H9 (cell line): ENCODE measurements at regions not wholly inside any gene's neighbourhood (a gene's known extent, or its start where the extent isn't known, plus 50 kb on each side); places are given as distances from the start of the nearest gene placed in this dataset.

ENCODE experiments used
- DNase-seq: peaks from one replicate; pipeline ENCODE4 v3.0.0-alpha.2; 2017
- H2AFZ ChIP-seq: one replicate; pipeline ENCODE4 v1.6.1; 2013; ENCODE audit warnings: mild to moderate bottlenecking, low read length, control low read depth, moderate library complexity
- H2AK5ac ChIP-seq: 2 replicates; pipeline ENCODE4 v1.6.1; 2013; ENCODE audit warnings: low read length, control low read depth, mixed read lengths; ENCODE audit not compliant: insufficient read length
- H2BK120ac ChIP-seq: one replicate; pipeline ENCODE4 v1.6.1; 2013; ENCODE audit warnings: low read depth, mild to moderate bottlenecking, low read length, control low read depth, inconsistent platforms; ENCODE audit not compliant: poor library complexity, severe bottlenecking
- H2BK12ac ChIP-seq: 2 replicates; pipeline ENCODE4 v1.6.1; 2013; ENCODE audit warnings: low read length, control low read depth, mixed read lengths, low read depth; ENCODE audit not compliant: insufficient read length
- H2BK15ac ChIP-seq: 2 replicates; pipeline ENCODE4 v1.6.1; 2013; ENCODE audit warnings: low read depth, low read length, control low read depth
- H2BK20ac ChIP-seq: one replicate; pipeline ENCODE4 v1.6.1; 2013; ENCODE audit warnings: low read depth, mild to moderate bottlenecking, low read length, control low read depth, inconsistent platforms; ENCODE audit not compliant: poor library complexity, severe bottlenecking
- H2BK5ac ChIP-seq: 2 replicates; pipeline ENCODE4 v1.6.1; 2013; ENCODE audit warnings: low read length, control low read depth, mixed read lengths; ENCODE audit not compliant: insufficient read length
- H3K14ac ChIP-seq: 2 replicates; pipeline ENCODE4 v1.6.1; 2013; ENCODE audit warnings: low read length, control low read depth; ENCODE audit not compliant: insufficient read depth
- H3K18ac ChIP-seq: 2 replicates; pipeline ENCODE4 v1.6.1; 2013; ENCODE audit warnings: low read depth, mild to moderate bottlenecking, mixed read lengths, low read length, control low read depth; ENCODE audit not compliant: insufficient read length
- H3K23ac ChIP-seq: 2 replicates; pipeline ENCODE4 v1.6.1; 2013; ENCODE audit warnings: low read length, control low read depth, mixed read lengths, low read depth; ENCODE audit not compliant: insufficient read length
- H3K23me2 ChIP-seq: 2 replicates; pipeline ENCODE4 v1.6.1; 2013; ENCODE audit warnings: low read depth, mild to moderate bottlenecking, mixed read lengths, low read length, control low read depth; ENCODE audit not compliant: insufficient read length, poor library complexity, severe bottlenecking
- H3K27ac ChIP-seq: 2 replicates; pipeline ENCODE4 v1.5.1; 2013; ENCODE audit warnings: low read length, control low read depth, mixed read lengths, low read depth; ENCODE audit not compliant: insufficient read length
- H3K27me3 ChIP-seq: 2 replicates; pipeline ENCODE4 v1.6.1; 2013; ENCODE audit warnings: low read length, control low read depth, inconsistent platforms; ENCODE audit not compliant: insufficient read depth
- H3K4ac ChIP-seq: 2 replicates; pipeline ENCODE4 v1.6.1; 2013; ENCODE audit warnings: low read depth, mild to moderate bottlenecking, control low read depth, inconsistent platforms, low read length, moderate library complexity
- H3K4me1 ChIP-seq: 2 replicates; pipeline ENCODE4 v1.6.1; 2013; ENCODE audit warnings: low read length, control low read depth, inconsistent platforms; ENCODE audit not compliant: insufficient read depth
- H3K4me2 ChIP-seq: 2 replicates; pipeline ENCODE4 v1.6.1; 2013; ENCODE audit warnings: low read length, control low read depth, mixed read lengths; ENCODE audit not compliant: insufficient read length, insufficient read depth
- H3K56ac ChIP-seq: 2 replicates; pipeline ENCODE4 v1.6.1; 2013; ENCODE audit warnings: low read depth, mild to moderate bottlenecking, mixed read lengths, low read length, control low read depth; ENCODE audit not compliant: insufficient read length
- H3K79me1 ChIP-seq: 2 replicates; pipeline ENCODE4 v1.6.1; 2013; ENCODE audit warnings: low read depth, mild to moderate bottlenecking, moderate library complexity, low read length, control low read depth, inconsistent platforms; ENCODE audit not compliant: insufficient read depth, poor library complexity, severe bottlenecking
- H3K79me2 ChIP-seq: 2 replicates; pipeline ENCODE4 v1.6.1; 2013; ENCODE audit warnings: low read length, control low read depth, inconsistent platforms; ENCODE audit not compliant: insufficient read depth
- H3K9ac ChIP-seq: 2 replicates; pipeline ENCODE4 v1.6.1; 2013; ENCODE audit warnings: low read length, control low read depth, mixed read lengths; ENCODE audit not compliant: insufficient read length; ENCODE audit errors: extremely low read depth
- H3K9me3 ChIP-seq: one replicate; pipeline ENCODE4 v1.6.1; 2013; ENCODE audit warnings: low read depth, low read length, inconsistent platforms; ENCODE audit not compliant: control insufficient read depth
- H3T11ph ChIP-seq: one replicate; pipeline ENCODE4 v1.6.1; 2013; ENCODE audit warnings: mild to moderate bottlenecking, low read length, control low read depth, inconsistent platforms
- H4K20me1 ChIP-seq: one replicate; pipeline ENCODE4 v1.6.1; 2013; ENCODE audit not compliant: control insufficient read depth, insufficient read length, insufficient read depth
- H4K5ac ChIP-seq: 2 replicates; pipeline ENCODE4 v1.6.1; 2013; ENCODE audit warnings: low read depth, mild to moderate bottlenecking, mixed read lengths, low read length, control low read depth; ENCODE audit not compliant: insufficient read length
- H4K8ac ChIP-seq: replicated peaks from 2 replicates; pipeline ENCODE4 v1.6.1; 2013; ENCODE audit warnings: low read length, control low read depth, mixed read lengths, low read depth; ENCODE audit not compliant: insufficient read length
- H4K91ac ChIP-seq: 2 replicates; pipeline ENCODE4 v1.6.1; 2013; ENCODE audit warnings: low read depth, mild to moderate bottlenecking, moderate library complexity, mixed read lengths, low read length, control low read depth; ENCODE audit not compliant: insufficient read length
- H3K27ac Mint-ChIP-seq, 3 experiments: 2 replicates in 2 of 3; 3 replicates in 1 of 3; pipeline ENCODE4 v1.8.0; 2020 to 2021; ENCODE audit warnings: mixed read lengths in 3 of 3, mild to moderate bottlenecking in 1 of 3, moderate library complexity in 1 of 3
- H3K27me3 Mint-ChIP-seq: 2 replicates; pipeline ENCODE4 v1.8.0; 2021; ENCODE audit warnings: low read depth, mild to moderate bottlenecking, moderate library complexity, mixed read lengths
- H3K36me3 Mint-ChIP-seq, 3 experiments: 2 replicates in 2 of 3; 3 replicates in 1 of 3; pipeline ENCODE4 v1.8.0; 2020 to 2021; ENCODE audit warnings: low read depth in 3 of 3, mixed read lengths in 3 of 3; ENCODE audit not compliant: insufficient read depth in 1 of 3
- H3K4me1 Mint-ChIP-seq, 2 experiments: 2 replicates each; pipeline ENCODE4 v1.8.0; 2020; ENCODE audit warnings: mixed read lengths in 2 of 2
- H3K4me3 Mint-ChIP-seq, 2 experiments: 2 replicates in 1 of 2; 3 replicates in 1 of 2; pipeline ENCODE4 v1.8.0; 2020 to 2021; ENCODE audit warnings: mild to moderate bottlenecking in 2 of 2, mixed read lengths in 2 of 2, moderate library complexity in 1 of 2
- H3K9me3 Mint-ChIP-seq, 2 experiments: 2 replicates in 1 of 2; 3 replicates in 1 of 2; pipeline ENCODE4 v1.8.0; 2020; ENCODE audit warnings: mild to moderate bottlenecking in 2 of 2, mixed read lengths in 2 of 2, moderate library complexity in 1 of 2
- WGBS: extraction: QIAGEN DNeasy Blood & Tissue Kit; methylation state at CpG from one replicate; pipeline ENCODE4 v1.1.7; 2013; ENCODE audit warnings: missing lambda C conversion rate, low lambda C conversion rate, mixed read lengths; ENCODE audit not compliant: insufficient read length; ENCODE audit errors: extremely low coverage; 5-methylcytosine and 5-hydroxymethylcytosine counted together
- TF ChIP-seq, protein P1 (sequence below): fragments of 200-600 bp; sonication (generic); conservative IDR thresholded peaks from 3 replicates; pipeline ENCODE4 v1.8.0; 2021; ENCODE audit warnings: antibody characterized with exemption, mild to moderate bottlenecking

DNA sequence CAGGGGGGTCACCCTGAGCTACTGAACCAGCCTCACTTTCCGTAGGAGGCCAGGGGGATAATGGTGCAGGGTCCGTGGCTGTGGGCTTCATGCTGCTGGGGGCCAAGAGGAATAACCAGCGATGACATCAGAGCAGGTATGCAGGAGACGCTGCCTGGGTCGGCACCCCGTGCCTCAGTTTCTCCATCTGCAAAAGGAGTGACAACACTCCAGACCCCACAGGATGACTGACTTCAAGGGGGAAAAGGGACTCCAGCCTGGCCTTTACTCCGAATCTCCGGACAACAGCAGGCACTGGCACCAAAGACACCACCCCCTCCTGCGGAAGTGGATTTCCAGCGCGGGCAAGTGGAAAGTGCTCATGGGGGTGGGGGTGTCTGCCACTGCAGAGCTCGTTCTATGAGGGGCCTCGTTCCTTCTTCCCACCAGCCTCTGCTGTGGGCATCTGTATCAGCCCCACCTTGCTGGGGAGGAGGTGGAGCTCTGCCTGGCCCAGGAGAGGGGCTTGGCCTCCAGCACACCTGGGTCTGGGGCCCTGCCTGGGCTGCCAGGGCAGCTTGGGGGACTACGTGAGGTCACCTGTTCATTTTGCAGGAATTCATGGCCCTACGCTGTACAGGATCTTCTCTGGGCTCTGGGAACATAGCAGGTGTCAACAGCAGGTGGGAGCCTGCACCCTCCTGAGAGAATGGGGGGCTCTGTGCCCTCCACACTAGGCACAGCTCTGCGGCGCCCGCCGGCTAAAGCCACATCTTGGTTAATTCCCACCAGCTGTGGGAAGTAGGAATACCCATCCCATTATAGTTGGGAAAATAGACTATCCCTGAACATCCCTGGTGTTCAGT lies 216.6 kb upstream of the C14orf180 start:
- Histone ChIP-seq H3K9ac (no peak overlapping the region), H4K91ac (no peak overlapping the region), H2BK12ac (no peak overlapping the region), H3K4me1 (no peaks in the 10 kb centered on the region), H3K18ac (no peak overlapping the region), H3K4ac (no peak overlapping the region), H4K8ac (no peak overlapping the region), H3K14ac (no peak overlapping the region), H3K27ac (no peak overlapping the region), H2BK15ac (no peak overlapping the region), H3K27me3 (no peaks in the 10 kb centered on the region), H3K79me1 (no peaks in the 10 kb centered on the region), H3K4me2 (no peak overlapping the region), H2AK5ac (no peak overlapping the region), H3K23ac (no peak overlapping the region), H2AFZ (no peak overlapping the region), H2BK20ac (no peak overlapping the region), H3T11ph (no peak overlapping the region), H3K23me2 (peaks cover 4% of the 10 kb centered on the region), H3K56ac (no peak overlapping the region), H2BK5ac (no peak overlapping the region), H3K79me2 (no peaks in the 10 kb centered on the region), H3K9me3 (no peaks in the 10 kb centered on the region), H4K20me1 (no peaks in the 10 kb centered on the region), H4K5ac (no peak overlapping the region), H2BK120ac (no peak overlapping the region)
- DNase-seq = no peak
- Mint-ChIP-seq H3K4me3 (no peak overlapping the region), H3K9me3 (no peaks in the 10 kb centered on the region; a peak in 1 of 5 replicates), H3K36me3 (no peaks in the 10 kb centered on the region), H3K4me1 (peaks cover 5 to 7% of the 10 kb centered on the region in 2 experiments), H3K27me3 (peaks cover 3% of the 10 kb centered on the region), H3K27ac (no peak overlapping the region)
- TF ChIP-seq, protein P1, sequence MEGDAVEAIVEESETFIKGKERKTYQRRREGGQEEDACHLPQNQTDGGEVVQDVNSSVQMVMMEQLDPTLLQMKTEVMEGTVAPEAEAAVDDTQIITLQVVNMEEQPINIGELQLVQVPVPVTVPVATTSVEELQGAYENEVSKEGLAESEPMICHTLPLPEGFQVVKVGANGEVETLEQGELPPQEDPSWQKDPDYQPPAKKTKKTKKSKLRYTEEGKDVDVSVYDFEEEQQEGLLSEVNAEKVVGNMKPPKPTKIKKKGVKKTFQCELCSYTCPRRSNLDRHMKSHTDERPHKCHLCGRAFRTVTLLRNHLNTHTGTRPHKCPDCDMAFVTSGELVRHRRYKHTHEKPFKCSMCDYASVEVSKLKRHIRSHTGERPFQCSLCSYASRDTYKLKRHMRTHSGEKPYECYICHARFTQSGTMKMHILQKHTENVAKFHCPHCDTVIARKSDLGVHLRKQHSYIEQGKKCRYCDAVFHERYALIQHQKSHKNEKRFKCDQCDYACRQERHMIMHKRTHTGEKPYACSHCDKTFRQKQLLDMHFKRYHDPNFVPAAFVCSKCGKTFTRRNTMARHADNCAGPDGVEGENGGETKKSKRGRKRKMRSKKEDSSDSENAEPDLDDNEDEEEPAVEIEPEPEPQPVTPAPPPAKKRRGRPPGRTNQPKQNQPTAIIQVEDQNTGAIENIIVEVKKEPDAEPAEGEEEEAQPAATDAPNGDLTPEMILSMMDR = no peak
- WGBS = no CpG with 5 or more reads among the region's 19 CpGs
